ENCODE measurements at regions not wholly inside any gene's neighbourhood (a gene's known extent, or its start where the extent isn't known, plus 50 kb on each side); places are given as distances from the start of the nearest gene placed in this dataset.
"Not testable (repeated sequence)": the region's sequence is repeated elsewhere in the genome, so short reads cannot be mapped to it uniquely, and the experiment has no call there.

DNA sequence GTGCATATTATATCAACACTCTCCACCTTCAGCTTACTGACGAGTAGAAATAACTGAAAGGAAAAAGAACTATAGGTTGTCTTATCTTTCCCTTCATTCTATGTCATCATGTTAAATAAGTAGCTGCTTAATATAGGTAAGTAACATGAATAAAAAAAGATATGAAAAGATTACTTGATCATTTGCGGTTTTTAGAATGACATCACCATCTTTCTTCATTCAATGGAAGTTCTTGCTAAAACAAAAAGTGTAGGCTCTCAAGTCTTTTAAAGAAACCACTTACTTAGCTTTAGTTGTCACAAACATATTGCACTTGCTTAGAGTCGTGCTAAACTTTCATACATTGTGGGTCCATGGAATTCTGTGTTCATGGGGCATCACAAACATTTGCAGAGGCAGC is 331.1 kb upstream of the DEPDC1 start:
- Mint-ChIP-seq H3K27ac (no peak overlapping the region), H3K36me3 (peaks cover 3% of the 10 kb centered on the region), H3K4me3 (no peak overlapping the region), H3K4me1 (no peaks in the 10 kb centered on the region), H3K27me3 (no peaks in the 10 kb centered on the region), H3K9me3 (peaks cover 25% of the 10 kb centered on the region)

DNA sequence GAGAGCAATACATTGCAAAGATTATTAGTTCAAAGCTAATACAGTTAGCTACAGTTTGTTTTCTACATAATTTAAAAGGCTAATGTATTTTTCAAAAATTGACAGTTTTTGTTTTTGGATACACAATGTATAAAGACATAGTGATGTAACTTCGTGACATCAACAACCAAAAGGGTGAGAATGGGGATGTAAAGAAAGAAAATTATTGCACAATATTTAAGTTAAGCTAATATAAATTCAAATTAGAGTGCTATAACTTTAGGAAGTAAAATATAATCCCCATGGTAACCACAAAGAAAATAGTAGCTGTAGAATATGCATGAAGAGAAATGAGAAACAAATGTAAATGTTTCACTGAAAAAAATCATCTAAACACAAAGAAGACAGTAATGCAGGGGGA is 334.4 kb upstream of the DEPDC1 start:
- Mint-ChIP-seq H3K4me1 (no peaks in the 10 kb centered on the region), H3K9me3 (peaks cover 36% of the 10 kb centered on the region), H3K4me3 (no peak overlapping the region), H3K36me3 (peaks cover 3% of the 10 kb centered on the region), H3K27ac (no peak overlapping the region), H3K27me3 (no peaks in the 10 kb centered on the region)

DNA sequence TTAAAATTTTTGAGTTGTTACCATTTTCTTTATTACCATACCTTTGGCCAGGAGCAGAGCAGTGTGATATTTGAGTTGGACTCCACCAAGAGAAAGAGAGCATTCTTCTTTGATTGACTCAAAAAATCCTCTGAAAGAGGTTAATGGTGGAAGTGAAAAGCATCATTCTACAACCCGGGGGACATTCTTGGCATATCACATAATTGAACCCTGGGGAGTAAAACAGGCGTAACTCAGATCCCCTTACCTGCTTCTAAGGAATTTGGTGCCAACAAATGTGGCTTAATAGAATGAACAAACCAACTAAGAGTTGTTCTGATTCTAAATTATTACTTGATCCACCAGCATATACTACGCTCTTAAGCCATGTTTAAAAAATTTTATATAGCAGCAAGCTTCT is 351.1 kb upstream of the DEPDC1 start:
- Mint-ChIP-seq H3K36me3 (no peaks in the 10 kb centered on the region), H3K27me3 (no peaks in the 10 kb centered on the region), H3K4me1 (no peaks in the 10 kb centered on the region), H3K27ac (no peak overlapping the region), H3K9me3 (peaks cover 9% of the 10 kb centered on the region), H3K4me3 (no peak overlapping the region)

DNA sequence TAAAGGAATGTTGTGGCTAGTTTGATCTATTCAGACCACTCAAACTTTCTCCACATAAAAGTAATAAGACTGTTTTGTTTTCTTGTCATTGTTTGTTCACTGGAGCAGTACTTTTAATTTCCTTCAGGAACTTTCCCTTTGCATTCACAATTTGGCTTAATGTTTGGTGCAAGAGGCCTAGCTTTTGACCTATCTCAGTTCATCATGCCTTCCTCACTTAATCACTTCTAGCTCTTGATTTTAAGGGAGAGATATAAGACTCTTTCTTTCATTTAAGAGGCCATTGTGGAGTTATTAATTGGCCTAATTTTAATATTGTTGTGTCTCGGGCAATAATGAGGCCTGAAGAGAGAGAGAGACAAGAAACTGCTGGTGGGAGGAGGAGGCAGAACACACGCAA is 371.7 kb upstream of the DEPDC1 start:
- Mint-ChIP-seq H3K27ac (no peak overlapping the region), H3K4me3 (no peak overlapping the region), H3K36me3 (no peaks in the 10 kb centered on the region), H3K9me3 (peaks cover 18% of the 10 kb centered on the region), H3K27me3 (no peaks in the 10 kb centered on the region), H3K4me1 (no peaks in the 10 kb centered on the region)

DNA sequence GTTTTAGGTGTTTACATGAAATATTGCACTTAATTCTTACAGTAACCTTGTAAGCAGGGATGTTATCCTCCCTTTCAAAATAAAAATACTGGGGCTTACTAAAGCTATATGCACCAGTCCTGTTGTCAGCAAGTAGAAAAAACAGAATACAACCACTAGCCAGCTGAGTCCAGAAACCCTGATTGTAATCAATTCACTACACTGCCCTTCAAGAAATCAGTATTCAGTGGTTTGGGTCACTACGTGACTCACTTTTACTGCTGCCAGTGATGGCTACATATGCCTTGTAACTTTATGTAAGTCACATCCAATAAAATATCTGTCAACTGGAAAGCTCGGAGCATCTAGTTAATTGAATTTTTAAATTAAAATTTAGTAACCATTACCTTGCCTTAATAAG is 376.3 kb upstream of the DEPDC1 start:
- Mint-ChIP-seq H3K4me3 (no peak overlapping the region), H3K27ac (no peak overlapping the region), H3K9me3 (peaks cover 8% of the 10 kb centered on the region), H3K27me3 (no peaks in the 10 kb centered on the region), H3K4me1 (no peaks in the 10 kb centered on the region), H3K36me3 (no peaks in the 10 kb centered on the region)

DNA sequence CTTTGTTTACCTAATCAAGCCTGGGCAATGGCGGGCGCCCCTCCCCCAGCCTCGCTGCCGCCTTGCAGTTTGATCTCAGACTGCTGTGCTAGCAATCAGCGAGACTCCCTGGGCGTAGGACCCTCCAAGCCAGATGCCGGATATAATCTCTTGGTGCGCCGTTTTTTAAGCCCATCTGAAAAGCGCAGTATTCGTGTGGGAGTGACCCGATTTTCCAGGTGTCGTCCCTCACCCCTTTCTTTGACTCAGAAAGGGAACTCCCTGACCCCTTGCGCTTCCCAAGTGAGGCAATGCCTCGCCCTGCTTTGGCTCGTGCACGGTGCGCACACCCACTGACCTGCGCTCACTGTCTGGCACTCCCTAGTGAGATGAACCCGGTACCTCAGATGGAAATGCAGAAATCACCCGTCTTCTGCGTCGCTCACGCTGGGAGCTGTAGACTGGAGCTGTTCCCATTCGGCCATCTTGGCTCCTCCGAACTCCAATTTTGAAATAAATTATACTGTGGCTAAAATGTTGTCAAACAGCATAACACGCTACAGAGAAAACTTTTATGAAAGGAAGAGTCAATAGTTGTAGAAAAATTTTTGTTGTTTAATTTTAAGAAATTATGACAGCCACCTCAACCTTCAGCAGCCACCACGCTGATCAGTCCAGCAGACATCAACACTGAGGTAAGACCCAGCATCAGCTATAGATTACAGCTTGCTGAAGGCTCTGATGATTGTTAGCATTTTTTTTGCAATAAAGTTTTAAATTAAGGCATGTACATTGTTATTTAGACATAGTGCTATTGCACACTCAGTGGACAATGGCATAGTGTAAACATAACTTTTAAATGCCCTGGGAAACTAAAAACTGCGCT is 384.7 kb upstream of the DEPDC1 start:
- not testable (repeated sequence) for H3K36me3 Mint-ChIP-seq, H3K27me3 Mint-ChIP-seq, H3K27ac Mint-ChIP-seq, H3K4me3 Mint-ChIP-seq, H3K9me3 Mint-ChIP-seq, H3K4me1 Mint-ChIP-seq

DNA sequence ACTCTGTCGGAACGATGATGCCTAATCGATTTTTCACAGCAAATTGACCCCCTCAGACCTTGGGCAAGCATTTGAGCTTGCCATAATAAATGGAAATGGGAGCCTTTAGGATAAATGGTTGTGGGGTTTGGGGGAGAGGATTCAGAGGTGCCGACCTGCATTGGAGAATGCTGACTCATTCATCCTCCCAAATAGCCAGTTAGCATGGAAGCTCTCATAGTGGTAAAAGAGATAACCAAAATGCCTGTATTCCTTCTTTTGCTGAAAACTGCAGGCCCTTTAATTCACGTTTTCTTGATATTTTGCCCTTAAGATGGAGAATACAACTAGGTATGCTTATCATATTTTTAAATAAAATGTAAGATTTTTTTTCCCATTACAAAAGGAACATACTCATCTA is 392.6 kb upstream of the DEPDC1 start:
- no peaks in the 10 kb centered on the region for H3K4me1 Mint-ChIP-seq
- H3K9me3 Mint-ChIP-seq: peaks cover 5% of the 10 kb centered on the region
- H3K27me3 Mint-ChIP-seq: peaks cover 1% of the 10 kb centered on the region
- no peak overlapping the region for H3K27ac Mint-ChIP-seq
- no peak overlapping the region for H3K4me3 Mint-ChIP-seq
- H3K36me3 Mint-ChIP-seq: no peaks in the 10 kb centered on the region

DNA sequence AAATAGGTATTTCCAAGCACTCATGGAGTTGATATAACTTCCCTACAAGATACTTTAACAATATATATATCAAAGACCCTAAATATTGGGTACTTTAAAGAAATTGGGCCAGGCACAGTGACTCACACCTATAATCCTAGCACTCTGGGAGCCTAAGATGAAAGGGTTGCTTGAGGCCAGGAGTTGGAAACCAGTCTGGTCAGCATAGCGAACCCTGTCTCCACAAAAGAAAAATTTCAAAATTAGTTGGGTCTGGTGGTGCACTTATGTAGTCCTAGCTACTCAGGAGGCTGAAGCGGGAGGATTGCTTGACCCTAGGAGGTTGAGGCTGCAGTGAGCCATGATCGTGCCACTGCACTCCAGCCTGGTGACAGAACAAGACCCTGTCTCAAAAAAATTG is 393.9 kb upstream of the DEPDC1 start:
- Mint-ChIP-seq H3K4me3 (no peak overlapping the region), H3K27me3 (peaks cover 1% of the 10 kb centered on the region), H3K27ac (no peak overlapping the region), H3K36me3 (no peaks in the 10 kb centered on the region), H3K4me1 (no peaks in the 10 kb centered on the region), H3K9me3 (peaks cover 5% of the 10 kb centered on the region)

DNA sequence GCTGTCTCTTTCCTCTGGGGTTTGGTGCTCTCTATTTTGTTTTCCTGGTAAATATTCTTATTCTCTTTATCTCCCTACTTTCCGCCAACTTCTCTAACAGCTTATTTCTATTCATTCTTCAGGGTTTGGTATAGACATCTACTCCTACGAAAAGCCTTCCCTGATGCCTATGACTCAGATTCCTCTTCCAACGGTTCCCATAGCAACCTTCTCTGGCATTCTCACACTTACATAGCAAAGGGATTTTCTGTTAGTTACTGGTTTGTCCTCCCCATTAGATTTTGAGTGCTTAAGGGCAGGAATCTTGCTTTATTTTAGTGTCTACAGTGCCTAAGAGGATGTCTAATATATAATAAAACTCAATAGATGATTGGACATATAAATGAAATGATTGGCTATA is 407.6 kb upstream of the DEPDC1 start:
- no peaks in the 10 kb centered on the region for H3K4me1 Mint-ChIP-seq
- no peak overlapping the region for H3K4me3 Mint-ChIP-seq
- no peaks in the 10 kb centered on the region for H3K27me3 Mint-ChIP-seq
- H3K36me3 Mint-ChIP-seq: no peaks in the 10 kb centered on the region
- no peak overlapping the region for H3K27ac Mint-ChIP-seq
- H3K9me3 Mint-ChIP-seq: peaks cover 9% of the 10 kb centered on the region

DNA sequence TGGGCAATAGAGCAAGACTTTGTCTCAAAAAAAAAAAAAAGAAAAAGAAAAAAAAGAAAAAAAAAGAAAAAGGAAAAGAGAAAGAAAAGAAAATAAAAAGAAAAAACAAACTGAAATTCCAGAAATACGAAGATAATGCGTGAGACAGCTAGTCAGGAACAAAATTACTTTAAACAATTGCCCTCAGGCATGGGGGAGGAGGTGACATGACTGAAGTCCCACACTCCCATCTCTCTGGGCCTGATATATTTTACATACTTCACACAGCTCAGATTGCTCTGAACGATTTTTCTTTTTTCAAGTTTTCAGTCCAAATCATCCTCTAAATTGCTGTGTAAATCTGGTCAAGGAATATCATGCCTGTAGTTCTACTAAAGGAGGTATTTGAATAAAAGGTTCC is 409.5 kb upstream of the DEPDC1 start:
- Mint-ChIP-seq H3K9me3 (peaks cover 9% of the 10 kb centered on the region), H3K27me3 (no peaks in the 10 kb centered on the region), H3K4me1 (no peaks in the 10 kb centered on the region), H3K4me3 (no peak overlapping the region), H3K27ac (no peak overlapping the region), H3K36me3 (no peaks in the 10 kb centered on the region)

DNA sequence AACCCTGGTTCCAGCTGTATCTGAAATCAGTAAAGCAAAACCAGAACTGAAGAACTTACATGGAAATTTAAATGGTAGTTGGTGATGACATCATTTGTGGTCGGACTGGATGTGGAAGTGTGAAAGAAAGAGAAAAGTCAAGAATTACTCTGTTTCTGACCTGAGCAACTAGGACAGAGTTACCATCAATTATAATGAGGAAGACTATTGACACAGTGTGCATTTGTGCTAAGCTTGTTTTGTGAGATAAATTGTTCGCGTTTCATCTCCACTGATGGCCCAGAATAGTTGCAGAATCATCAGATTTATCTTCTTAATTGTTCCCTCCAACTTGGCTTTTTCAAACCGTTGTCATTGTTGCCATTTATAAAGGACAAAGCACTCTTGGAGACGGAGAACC is 410.6 kb upstream of the DEPDC1 start:
- Mint-ChIP-seq H3K36me3 (no peaks in the 10 kb centered on the region), H3K4me1 (no peaks in the 10 kb centered on the region), H3K9me3 (peaks cover 13% of the 10 kb centered on the region), H3K27ac (no peak overlapping the region), H3K27me3 (no peaks in the 10 kb centered on the region), H3K4me3 (no peak overlapping the region)

DNA sequence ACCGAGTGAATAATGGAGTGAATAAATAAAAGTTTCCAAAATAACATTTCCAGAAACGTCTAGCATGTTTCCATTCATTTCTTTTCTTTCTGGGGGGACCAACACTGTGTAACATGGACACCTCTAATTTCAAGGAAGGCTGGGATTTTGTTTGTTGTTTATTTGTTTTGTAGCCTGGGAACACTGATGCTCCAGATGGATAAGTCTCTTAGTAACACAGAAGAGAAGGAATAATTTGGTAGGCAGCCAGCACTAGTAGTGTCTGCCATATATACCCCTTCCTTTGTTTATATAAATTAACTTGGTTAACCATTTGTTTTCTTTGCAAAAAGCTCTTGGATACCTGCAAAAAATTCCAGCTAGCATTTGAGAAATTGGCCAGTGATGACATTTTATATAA is 411.4 kb upstream of the DEPDC1 start:
- Mint-ChIP-seq H3K4me1 (no peaks in the 10 kb centered on the region), H3K27ac (no peak overlapping the region)

DNA sequence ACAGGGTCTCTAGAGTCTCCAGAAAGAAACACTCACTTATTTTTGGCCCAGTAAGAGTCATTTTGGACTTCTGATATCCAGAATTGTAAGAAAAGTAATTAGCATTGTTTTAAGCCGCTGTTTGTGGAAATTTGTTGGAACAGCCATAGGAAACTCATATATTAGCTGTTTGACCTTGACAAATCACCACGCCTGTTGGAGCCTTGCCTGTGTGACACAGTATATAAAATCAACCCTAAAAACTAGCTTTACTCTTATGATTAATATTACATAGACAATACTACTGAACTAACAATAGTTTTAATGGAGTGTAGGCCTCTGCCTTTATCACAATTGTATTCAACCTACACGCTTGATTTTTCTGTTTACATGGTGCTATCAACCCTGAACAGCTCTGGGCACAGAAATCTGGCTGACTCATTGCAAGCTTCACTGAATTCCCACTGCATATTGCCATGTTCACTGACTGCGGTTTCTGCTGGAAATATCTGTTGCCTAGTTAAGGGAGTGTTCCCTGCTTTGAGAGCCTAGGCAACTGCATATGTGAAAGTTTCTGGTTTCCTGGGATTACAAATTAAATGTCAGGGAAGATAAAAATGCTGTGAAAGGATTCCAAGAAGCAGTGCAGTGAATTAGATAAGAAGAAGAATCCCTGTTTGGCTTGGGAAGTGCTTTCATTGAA is 419.5 kb upstream of the DEPDC1 start:
- Mint-ChIP-seq H3K4me1 (no peaks in the 10 kb centered on the region), H3K27ac (no peak overlapping the region), H3K36me3 (no peaks in the 10 kb centered on the region), H3K4me3 (no peak overlapping the region), H3K9me3 (peaks cover 16% of the 10 kb centered on the region), H3K27me3 (no peaks in the 10 kb centered on the region)

More for the DNA sequence above, 411.4 kb upstream of the DEPDC1 start:
- H3K36me3 Mint-ChIP-seq: no peaks in the 10 kb centered on the region
- H3K27me3 Mint-ChIP-seq: no peaks in the 10 kb centered on the region
- peaks cover 16% of the 10 kb centered on the region for H3K9me3 Mint-ChIP-seq
- no peak overlapping the region for H3K4me3 Mint-ChIP-seq

DNA sequence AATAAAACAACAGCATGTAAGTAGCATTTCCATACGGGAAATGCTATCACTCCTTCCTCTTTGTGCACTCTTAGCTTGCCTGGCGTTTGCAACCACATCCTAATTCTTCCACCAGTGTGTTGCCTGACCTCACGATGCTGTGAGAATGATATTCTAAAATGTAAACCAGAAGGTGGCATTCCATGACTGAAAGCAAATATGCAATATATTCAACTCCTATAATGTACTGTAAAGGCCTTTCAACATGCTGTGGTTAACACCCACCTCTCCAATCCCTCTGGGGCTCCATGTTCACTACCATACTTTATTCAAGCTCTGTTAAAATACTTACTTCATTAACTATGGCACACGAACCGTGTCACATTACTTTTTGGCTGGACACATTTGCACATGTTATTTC is 420.6 kb upstream of the DEPDC1 start:
- Mint-ChIP-seq H3K36me3 (no peaks in the 10 kb centered on the region), H3K27ac (no peak overlapping the region), H3K9me3 (peaks cover 12% of the 10 kb centered on the region), H3K27me3 (no peaks in the 10 kb centered on the region), H3K4me1 (no peaks in the 10 kb centered on the region), H3K4me3 (no peak overlapping the region)

DNA sequence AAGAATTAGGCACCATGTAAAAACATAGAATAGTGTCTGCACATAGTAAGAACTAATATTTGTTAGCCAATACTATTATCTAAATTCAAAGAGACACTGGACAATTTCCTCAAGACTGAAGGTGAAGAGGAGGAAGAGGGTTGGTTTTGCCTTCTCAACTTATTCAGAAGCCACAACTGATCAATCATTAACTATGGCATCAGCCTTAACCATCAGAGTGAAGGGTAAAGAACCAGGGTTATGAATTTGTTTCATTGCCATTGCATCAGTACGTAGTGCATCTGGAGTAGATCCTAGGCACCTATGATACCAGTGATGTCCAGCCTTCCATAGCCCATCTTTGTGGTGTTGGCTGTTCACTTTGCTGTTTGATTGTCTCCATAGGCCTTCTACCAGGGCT is 421.7 kb upstream of the DEPDC1 start:
- no peak overlapping the region for H3K4me3 Mint-ChIP-seq
- H3K27me3 Mint-ChIP-seq: no peaks in the 10 kb centered on the region
- no peaks in the 10 kb centered on the region for H3K4me1 Mint-ChIP-seq
- H3K27ac Mint-ChIP-seq: no peak overlapping the region
- peaks cover 8% of the 10 kb centered on the region for H3K9me3 Mint-ChIP-seq
- no peaks in the 10 kb centered on the region for H3K36me3 Mint-ChIP-seq

DNA sequence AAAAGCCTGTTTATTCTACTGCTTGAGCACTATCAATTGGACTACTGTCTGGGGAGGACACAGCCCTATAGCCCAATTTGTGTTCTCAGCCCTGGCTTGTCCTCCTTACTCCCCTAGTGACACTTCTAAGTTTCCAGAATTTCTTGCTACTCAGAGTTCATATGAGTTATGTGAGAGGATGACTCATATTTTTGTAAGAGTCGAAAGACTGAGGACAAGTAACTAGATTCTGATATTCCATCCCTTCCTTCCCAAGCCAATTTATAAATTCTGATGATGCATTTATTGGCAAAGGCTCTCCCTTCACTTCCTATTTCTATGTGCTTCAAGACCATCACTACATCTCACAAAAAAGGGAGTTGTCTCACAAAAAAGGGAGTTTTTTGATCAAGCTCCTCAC is 422.2 kb upstream of the DEPDC1 start:
- H3K27me3 Mint-ChIP-seq: no peaks in the 10 kb centered on the region
- H3K4me3 Mint-ChIP-seq: no peak overlapping the region
- H3K9me3 Mint-ChIP-seq: peaks cover 8% of the 10 kb centered on the region
- no peaks in the 10 kb centered on the region for H3K4me1 Mint-ChIP-seq
- H3K36me3 Mint-ChIP-seq: no peaks in the 10 kb centered on the region
- no peak overlapping the region for H3K27ac Mint-ChIP-seq

Data from activated naive CD4-positive, alpha-beta T cell treated with anti-CD3 and anti-CD28 coated beads, Interleukin-2, amount 50 U/mL, for 24 hours (primary cell).